ENCODE measurements at regions not wholly inside any gene's neighbourhood (a gene's known extent, or its start where the extent isn't known, plus 50 kb on each side); places are given as distances from the start of the nearest gene placed in this dataset.

- TF ChIP-seq CTCF (optimal IDR thresholded peaks at IDR 0.05 in 1 of 3, IDR thresholded peaks at IDR 0.05 in 1 of 3, conservative IDR thresholded peaks at IDR 0.05 in 1 of 3; ENCODE audit: extremely low read depth in 1 of 3, insufficient read depth in 2 of 3, low read length in 3 of 3) (no peak), EZH2 (IDR thresholded peaks at IDR 0.05; ENCODE audit: low read length) (no peak)
Observed at GRCh38 chr4:146033149-146033548, 94.5 kb upstream of the ZNF827 start.

All from keratinocyte (primary cell).